Amniotic epithelial cell (primary cell): ENCODE measurements at regions not wholly inside any gene's neighbourhood (a gene's known extent, or its start where the extent isn't known, plus 50 kb on each side); places are given as distances from the start of the nearest gene placed in this dataset.

ENCODE experiments used
- DNase-seq: peaks from one replicate; pipeline ENCODE4 v3.0.0-alpha.2; 2010; ENCODE audit warnings: low read depth

GRCh38 chr11:76276781-76277155 is 70.5 kb upstream of the WNT11 start:
- no peak for DNase-seq

DNA sequence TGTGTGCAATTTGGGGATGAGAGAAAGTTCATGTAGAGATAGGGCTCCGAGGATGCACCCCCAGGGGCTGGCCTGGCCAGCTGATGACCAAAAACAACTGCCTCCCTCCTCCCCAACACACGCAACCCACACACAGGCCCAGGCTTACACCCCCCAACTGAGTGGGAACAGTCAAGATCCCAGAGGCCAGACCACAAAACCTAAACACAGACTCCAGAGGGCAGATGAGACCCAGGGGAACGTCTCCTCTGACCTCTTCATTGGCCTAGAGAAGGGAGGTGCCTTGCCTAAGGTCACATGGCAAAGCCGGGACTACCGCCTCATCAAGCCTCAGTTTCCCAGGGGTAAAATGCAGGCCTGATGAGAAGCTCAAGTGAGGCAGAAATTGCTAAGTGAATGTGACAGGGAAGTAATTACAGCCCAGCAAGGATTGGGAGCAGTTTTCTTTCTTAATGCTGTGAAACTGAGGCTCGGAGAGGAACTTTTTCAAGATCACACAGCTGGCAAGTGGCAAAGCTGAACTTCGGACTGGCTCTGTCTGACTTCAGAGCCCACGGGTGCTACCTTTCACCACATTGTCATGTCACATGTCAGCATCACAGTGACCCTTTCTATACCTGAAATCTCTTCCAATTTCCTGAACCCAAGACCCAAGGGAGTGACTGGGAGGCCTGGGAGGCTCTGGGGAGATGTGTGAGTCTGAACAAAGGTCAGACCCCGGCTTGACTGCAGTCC is 69.9 kb upstream of the WNT11 start:
- DNase-seq, result no peak

- DNase-seq, result no peak
Observed at GRCh38 chr11:76275446-76275845, 69.1 kb upstream of the WNT11 start.

DNA sequence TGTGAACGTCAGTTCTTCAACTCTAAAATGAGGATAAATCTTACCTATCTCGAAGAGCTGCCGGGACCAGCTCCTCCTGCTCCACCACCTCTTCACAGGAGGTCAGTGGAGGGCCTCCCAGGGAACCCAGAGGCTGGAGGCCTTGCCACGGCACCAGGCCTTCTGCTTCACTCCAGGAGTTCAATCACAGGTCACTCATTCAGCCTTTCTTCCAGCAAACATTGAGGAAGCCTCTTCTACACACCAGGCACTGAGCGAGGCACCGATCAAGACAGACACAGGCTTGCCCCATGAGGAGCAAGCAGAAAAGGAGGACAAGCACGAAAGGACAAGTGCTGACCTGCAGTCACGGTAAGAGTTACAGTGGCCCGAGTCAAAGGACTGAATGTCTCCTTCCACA is 64.8 kb upstream of the WNT11 start:
- DNase-seq, result no peak

GRCh38 chr11:76270389-76270788 is 64.1 kb upstream of the WNT11 start:
- DNase-seq, result no peak

- no peak for DNase-seq
Observed at GRCh38 chr11:76269661-76270261, 63.5 kb upstream of the WNT11 start.

- no peak for DNase-seq
Observed at GRCh38 chr11:76269247-76269646, 62.9 kb upstream of the WNT11 start.

DNA sequence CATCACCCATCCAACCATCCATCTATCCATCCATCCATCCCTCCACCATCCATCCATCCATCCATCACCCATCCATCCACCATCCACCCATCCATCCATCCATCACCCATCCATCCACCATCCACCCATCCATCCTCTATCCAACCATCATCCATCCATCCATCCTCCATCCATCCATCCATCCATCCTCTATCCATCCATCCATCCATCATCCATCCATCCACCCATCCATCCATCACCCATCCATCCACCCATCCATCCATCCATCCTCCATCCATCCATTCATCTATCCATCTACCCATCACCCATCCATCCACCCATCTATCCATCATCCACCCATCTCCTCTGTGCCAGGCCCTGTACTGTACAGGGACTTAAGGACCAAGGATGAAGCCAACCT is 62.2 kb upstream of the WNT11 start:
- no peak for DNase-seq

DNA sequence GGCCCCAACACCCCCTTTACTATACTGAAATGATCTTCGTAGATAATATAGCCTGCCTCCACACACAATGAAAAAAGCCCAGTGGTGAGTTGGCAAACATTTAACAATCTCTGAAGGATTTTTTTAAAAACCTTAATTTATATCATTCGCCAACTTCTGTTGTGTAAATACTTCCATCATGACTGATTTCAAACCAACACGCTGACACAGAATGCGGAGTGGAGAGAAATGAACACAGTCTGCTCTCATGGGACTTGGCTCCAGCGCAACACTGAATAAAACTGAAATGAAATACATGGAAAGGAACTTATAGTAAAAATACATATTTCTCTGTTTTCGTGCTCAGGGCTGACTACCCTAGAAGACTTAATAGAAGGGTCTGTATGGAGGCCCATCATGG is 61.3 kb upstream of the WNT11 start:
- peak; percentile 12 for DNase-seq

GRCh38 chr11:76266286-76267100 is 60.2 kb upstream of the WNT11 start:
- peak; percentile 81 for DNase-seq

GRCh38 chr11:76265771-76266241 is 59.5 kb upstream of the WNT11 start:
- peak; percentile 4 for DNase-seq

DNA sequence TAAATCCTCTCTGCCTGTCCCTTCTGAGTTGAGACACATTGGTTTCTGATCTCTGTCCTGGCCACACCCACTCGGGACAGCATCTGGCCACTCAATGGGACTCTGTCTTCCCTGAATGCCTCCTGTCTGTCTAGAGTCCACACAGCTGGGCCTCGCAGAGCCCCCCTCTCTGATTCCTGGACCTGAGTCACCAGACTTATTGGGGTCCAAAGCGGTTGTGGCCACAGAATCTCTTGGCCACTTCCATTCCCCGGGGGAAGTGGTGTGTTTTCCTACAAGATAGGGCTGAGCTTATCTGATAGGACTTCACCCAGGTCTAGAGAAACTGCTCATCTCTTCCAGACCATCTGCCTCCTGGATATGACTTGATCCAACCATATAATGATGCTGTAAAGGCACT is 57.4 kb upstream of the WNT11 start:
- no peak for DNase-seq

DNA sequence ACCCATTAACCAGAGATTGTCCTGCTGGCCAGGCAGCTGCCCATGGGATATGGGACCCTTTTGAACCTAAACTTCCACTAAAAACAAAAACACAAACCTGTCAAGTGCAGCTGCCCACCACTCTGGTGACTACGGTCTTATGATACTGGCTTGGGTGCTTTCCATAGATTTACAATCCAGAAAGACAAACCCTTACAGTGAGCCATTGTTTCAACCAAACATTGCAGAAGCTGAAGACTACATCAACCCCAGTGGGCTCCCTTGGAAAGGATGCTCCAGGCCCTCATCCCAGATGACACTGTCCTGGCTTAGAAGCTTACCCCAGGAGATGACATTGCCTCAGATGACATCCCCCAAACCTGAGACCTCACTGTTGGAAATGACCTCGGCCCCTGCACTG is 56.9 kb upstream of the WNT11 start:
- DNase-seq, result no peak

GRCh38 chr11:76260296-76260925 is 54.1 kb upstream of the WNT11 start:
- DNase-seq, result no peak

DNA sequence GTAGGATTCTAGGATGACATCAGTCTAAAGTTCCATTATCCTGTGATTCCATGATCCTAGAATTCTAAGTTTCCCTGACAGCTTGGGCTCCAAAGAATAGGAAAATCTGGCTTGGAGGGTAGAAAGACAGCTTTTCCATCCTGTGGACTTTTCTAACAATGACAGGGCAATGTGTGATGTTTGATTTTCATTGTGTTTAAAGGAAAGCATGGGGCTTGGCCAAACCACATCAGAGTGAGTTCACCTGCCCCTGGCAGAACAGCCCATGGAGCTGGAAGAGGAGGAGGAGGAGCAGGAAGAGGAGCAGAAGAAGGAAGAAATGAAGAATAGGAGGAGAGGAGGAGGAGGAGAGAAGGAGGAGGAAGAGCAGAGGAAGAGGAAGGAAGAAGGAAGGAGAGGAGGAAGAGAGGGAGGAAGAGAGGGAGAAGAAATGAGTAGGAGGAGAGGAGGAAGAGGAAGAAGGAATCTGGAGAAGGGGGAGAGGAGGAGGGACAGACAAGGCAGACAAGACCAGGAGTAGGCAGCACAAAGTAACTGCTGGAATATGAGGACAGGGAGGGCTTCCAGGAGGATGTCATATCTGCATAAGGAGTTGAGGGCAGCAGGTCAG is 53.1 kb upstream of the WNT11 start:
- no peak for DNase-seq

DNA sequence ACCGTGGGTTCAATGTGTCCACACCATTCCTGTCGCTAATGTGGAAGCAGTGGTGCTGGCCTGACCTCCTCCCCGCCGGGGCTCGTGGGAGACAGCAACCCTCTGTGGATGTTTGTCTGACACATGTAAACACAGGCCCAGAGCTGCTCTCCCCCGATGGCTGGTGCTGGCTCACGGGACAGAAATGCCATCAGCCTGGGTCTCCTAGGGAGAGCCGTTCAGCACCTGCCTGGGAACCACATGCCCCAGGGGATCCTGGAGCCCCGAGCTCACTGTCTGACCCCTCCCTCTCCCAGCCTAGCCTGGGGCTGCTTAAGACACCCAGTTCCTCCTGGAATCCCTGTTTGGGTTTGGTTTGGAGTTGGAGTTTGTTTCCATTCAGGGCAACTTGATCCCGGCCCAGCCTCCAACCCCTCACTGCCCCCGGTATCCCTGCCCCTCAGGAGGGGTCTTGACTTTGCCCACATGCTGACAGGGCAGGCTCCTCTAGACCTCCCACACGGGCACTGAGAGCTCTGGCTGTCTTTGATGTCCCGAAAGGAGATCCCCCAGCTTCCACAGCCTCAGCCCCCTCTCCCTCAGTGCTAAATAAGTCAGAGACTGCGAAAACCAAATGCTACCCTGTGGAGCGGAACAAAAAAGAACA is 50.9 kb upstream of the WNT11 start:
- DNase-seq, result no peak

DNA sequence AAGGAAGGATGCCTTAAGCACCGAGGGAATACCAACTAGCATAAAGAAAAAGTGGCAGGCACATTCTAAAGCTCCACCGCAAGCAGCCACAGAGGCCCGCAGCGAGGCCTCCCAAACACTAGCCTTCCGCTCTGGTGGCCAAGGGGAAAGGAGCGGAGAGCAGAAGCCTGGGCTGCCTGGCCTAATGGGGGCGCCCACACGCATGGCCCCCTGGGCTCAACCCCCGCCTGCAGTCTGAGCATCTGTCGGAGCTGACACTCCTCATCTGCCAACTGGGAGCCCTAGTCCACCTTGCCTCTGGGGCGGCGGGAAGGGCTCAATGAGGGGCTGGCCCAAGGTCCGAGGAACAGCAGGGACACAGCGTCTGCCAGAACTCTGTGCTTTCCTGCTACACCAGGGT is 50.1 kb upstream of the WNT11 start:
- DNase-seq, result no peak
